ENCODE measurements at regions not wholly inside any gene's neighbourhood (a gene's known extent, or its start where the extent isn't known, plus 50 kb on each side); places are given as distances from the start of the nearest gene placed in this dataset.

DNA sequence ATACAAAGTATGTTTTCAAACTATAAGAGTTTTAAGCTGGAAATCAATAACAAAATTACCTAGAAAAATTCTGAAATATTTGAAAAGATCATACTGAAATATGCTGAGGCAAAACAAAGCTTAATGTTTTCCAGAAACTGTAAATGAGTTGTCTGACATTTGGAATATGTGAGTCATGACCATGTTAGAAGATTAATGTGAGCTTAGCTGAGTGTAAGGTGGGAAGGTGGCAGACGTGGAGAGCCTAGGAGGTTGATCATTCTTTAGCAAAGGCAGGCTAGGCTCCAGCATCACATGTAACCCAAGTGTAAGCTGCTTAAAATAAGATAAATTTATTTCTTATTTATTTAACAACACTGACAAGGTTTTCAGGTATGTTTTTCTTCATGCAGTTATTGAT lies 2086.1 kb upstream of the PCDH20 start:
- Histone ChIP-seq H4K20me1 (ENCODE audit: insufficient read depth, low read length, poor library complexity, severe bottlenecking) (no peaks in the 10 kb centered on the region), H3K36me3 (ENCODE audit: insufficient read depth, low read length) (no peaks in the 10 kb centered on the region), H2AFZ (ENCODE audit: low read length) (no peak overlapping the region), H3K9me2 (replicated peaks; ENCODE audit: low read depth, low read length) (no peaks in the 10 kb centered on the region), H3F3A (ENCODE audit: low read depth) (no peaks in the 10 kb centered on the region), H3K4me3 (ENCODE audit: low read length, poor library complexity, severe bottlenecking) (no peak overlapping the region), H3K4me2 (ENCODE audit: low read depth, low read length, poor library complexity, severe bottlenecking) (no peak overlapping the region), H3K27me3 (ENCODE audit: insufficient read depth, low read length, poor library complexity, severe bottlenecking) (no peaks in the 10 kb centered on the region), H3K79me2 (ENCODE audit: insufficient read depth, low read length) (no peaks in the 10 kb centered on the region), H3K9me3 (ENCODE audit: insufficient read depth, low read depth, low read length) (no peaks in the 10 kb centered on the region), H3K4me1 (ENCODE audit: insufficient read depth, low read length, poor library complexity, severe bottlenecking) (no peaks in the 10 kb centered on the region), H3K9ac (ENCODE audit: low read depth, low read length, poor library complexity, severe bottlenecking) (no peak overlapping the region)
- no peak for TF ChIP-seq EZH2phosphoT487 (IDR thresholded peaks at IDR 0.05; ENCODE audit: borderline replicate concordance)
- TF ChIP-seq, protein P1, sequence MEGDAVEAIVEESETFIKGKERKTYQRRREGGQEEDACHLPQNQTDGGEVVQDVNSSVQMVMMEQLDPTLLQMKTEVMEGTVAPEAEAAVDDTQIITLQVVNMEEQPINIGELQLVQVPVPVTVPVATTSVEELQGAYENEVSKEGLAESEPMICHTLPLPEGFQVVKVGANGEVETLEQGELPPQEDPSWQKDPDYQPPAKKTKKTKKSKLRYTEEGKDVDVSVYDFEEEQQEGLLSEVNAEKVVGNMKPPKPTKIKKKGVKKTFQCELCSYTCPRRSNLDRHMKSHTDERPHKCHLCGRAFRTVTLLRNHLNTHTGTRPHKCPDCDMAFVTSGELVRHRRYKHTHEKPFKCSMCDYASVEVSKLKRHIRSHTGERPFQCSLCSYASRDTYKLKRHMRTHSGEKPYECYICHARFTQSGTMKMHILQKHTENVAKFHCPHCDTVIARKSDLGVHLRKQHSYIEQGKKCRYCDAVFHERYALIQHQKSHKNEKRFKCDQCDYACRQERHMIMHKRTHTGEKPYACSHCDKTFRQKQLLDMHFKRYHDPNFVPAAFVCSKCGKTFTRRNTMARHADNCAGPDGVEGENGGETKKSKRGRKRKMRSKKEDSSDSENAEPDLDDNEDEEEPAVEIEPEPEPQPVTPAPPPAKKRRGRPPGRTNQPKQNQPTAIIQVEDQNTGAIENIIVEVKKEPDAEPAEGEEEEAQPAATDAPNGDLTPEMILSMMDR (conservative IDR thresholded peaks at IDR 0.05; ENCODE audit: low read length) = no peak

DNA sequence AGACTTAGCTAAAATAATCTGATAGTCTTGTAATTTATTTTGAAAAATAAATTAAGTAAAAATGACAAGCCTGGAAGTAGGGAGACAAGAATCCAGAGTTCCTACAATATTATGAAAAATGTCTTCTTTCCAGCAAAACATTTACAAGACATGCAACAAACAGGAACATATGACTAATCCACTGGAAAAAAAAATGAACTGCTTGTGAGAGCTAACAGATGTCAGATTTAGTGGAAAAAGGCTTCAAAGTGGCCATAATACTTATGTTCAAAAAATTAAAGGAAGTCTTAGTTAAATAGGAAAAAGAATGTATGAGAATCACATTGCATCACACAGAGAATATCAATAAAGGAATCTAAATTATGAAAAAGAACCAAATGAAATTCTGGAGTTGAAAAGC lies 2082.0 kb upstream of the PCDH20 start:
- Histone ChIP-seq H3K9ac (ENCODE audit: low read depth, low read length, poor library complexity, severe bottlenecking) (no peak overlapping the region), H3K4me3 (ENCODE audit: low read length, poor library complexity, severe bottlenecking) (no peak overlapping the region), H3K27me3 (ENCODE audit: insufficient read depth, low read length, poor library complexity, severe bottlenecking) (no peaks in the 10 kb centered on the region), H3K4me1 (ENCODE audit: insufficient read depth, low read length, poor library complexity, severe bottlenecking) (no peaks in the 10 kb centered on the region), H4K20me1 (ENCODE audit: insufficient read depth, low read length, poor library complexity, severe bottlenecking) (no peaks in the 10 kb centered on the region), H2AFZ (ENCODE audit: low read length) (no peak overlapping the region), H3K9me3 (ENCODE audit: insufficient read depth, low read depth, low read length) (no peaks in the 10 kb centered on the region), H3F3A (ENCODE audit: low read depth) (no peaks in the 10 kb centered on the region), H3K9me2 (replicated peaks; ENCODE audit: low read depth, low read length) (no peaks in the 10 kb centered on the region), H3K79me2 (ENCODE audit: insufficient read depth, low read length) (no peaks in the 10 kb centered on the region), H3K4me2 (ENCODE audit: low read depth, low read length, poor library complexity, severe bottlenecking) (no peak overlapping the region), H3K36me3 (ENCODE audit: insufficient read depth, low read length) (no peaks in the 10 kb centered on the region)
- no peak for TF ChIP-seq EZH2phosphoT487 (IDR thresholded peaks at IDR 0.05; ENCODE audit: borderline replicate concordance)
- TF ChIP-seq, protein P1 (conservative IDR thresholded peaks at IDR 0.05; ENCODE audit: low read length) = no peak

DNA sequence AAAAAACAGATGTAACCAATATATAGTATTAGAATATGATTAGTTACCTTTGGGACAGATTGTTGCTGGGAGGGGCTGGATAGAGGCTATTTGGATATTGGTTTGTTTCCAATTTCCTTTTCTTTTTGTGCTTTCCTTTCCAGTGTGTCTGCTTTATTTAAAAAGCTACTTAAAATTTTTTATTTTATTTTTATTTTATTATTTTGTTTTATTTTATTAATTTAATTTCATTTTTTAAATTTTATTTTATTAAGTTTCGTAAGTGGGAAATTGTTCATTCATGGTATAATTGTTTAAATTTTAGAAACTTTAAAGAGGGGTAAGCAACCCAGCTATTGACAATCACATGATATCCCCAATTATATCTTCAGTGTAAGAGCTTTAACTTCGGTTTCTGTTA lies 2077.0 kb upstream of the PCDH20 start:
- no peaks in the 10 kb centered on the region for H3K27me3 ChIP-seq (ENCODE audit: insufficient read depth, low read length, poor library complexity, severe bottlenecking)
- H3K4me1 ChIP-seq (ENCODE audit: insufficient read depth, low read length, poor library complexity, severe bottlenecking) = no peaks in the 10 kb centered on the region
- no peak for TF ChIP-seq EZH2phosphoT487 (IDR thresholded peaks at IDR 0.05; ENCODE audit: borderline replicate concordance)
- TF ChIP-seq, protein P1 (conservative IDR thresholded peaks at IDR 0.05; ENCODE audit: low read length) = no peak
- no peaks in the 10 kb centered on the region for H4K20me1 ChIP-seq (ENCODE audit: insufficient read depth, low read length, poor library complexity, severe bottlenecking)
- no peaks in the 10 kb centered on the region for H3K9me3 ChIP-seq (ENCODE audit: insufficient read depth, low read depth, low read length)
- H3K4me2 ChIP-seq (ENCODE audit: low read depth, low read length, poor library complexity, severe bottlenecking) = no peak overlapping the region
- H3K36me3 ChIP-seq (ENCODE audit: insufficient read depth, low read length) = no peaks in the 10 kb centered on the region
- no peak overlapping the region for H3K4me3 ChIP-seq (ENCODE audit: low read length, poor library complexity, severe bottlenecking)
- no peak overlapping the region for H3K9ac ChIP-seq (ENCODE audit: low read depth, low read length, poor library complexity, severe bottlenecking)
- H3F3A ChIP-seq (ENCODE audit: low read depth) = no peaks in the 10 kb centered on the region
- H3K9me2 ChIP-seq (replicated peaks; ENCODE audit: low read depth, low read length) = no peaks in the 10 kb centered on the region
- no peak overlapping the region for H2AFZ ChIP-seq (ENCODE audit: low read length)
- no peaks in the 10 kb centered on the region for H3K79me2 ChIP-seq (ENCODE audit: insufficient read depth, low read length)

Data from Loucy (cell line).